ENCODE measurements at regions not wholly inside any gene's neighbourhood (a gene's known extent, or its start where the extent isn't known, plus 50 kb on each side); places are given as distances from the start of the nearest gene placed in this dataset.
"Not testable (repeated sequence)": the region's sequence is repeated elsewhere in the genome, so short reads cannot be mapped to it uniquely, and the experiment has no call there.

GRCh38 chr3:87797872-87798566, 260.8 kb downstream of the CGGBP1 start:
- Histone ChIP-seq H3K27ac (ENCODE audit: low read length) (no peak overlapping the region), H3K9ac (ENCODE audit: low read length in 2 of 2) (no peak overlapping the region), H3K4me1 (ENCODE audit: control insufficient read depth, insufficient read depth, low read length) (no peaks in the 10 kb centered on the region), H3K27me3 (ENCODE audit: control insufficient read depth in 1 of 2, insufficient read depth in 2 of 2, low read length in 2 of 2) (peaks cover 5 to 9% of the 10 kb centered on the region in 2 donors), H3K4me3 (ENCODE audit: low read length in 2 of 2) (no peak overlapping the region), H3K9me3 (ENCODE audit: control insufficient read depth in 2 of 2, low read length in 2 of 2) (no peaks in the 10 kb centered on the region), H3K36me3 (ENCODE audit: control insufficient read depth in 2 of 2, insufficient read depth in 2 of 2, low read length in 2 of 2) (no peaks in the 10 kb centered on the region)

GRCh38 chr3:87796843-87797185, 262.0 kb downstream of the CGGBP1 start:
- peaks cover 12 to 17% of the 10 kb centered on the region in 2 donors for H3K27me3 ChIP-seq (ENCODE audit: control insufficient read depth in 1 of 2, insufficient read depth in 2 of 2, low read length in 2 of 2)
- H3K27ac ChIP-seq (ENCODE audit: low read length), result no peak overlapping the region
- peaks cover 7% of the 10 kb centered on the region for H3K4me1 ChIP-seq (ENCODE audit: control insufficient read depth, insufficient read depth, low read length)
- no peak overlapping the region for H3K9ac ChIP-seq (ENCODE audit: low read length in 2 of 2)
- H3K9me3 ChIP-seq (ENCODE audit: control insufficient read depth in 2 of 2, low read length in 2 of 2), result no peaks in the 10 kb centered on the region
- H3K4me3 ChIP-seq (ENCODE audit: low read length in 2 of 2), result no peak overlapping the region
- no peaks in the 10 kb centered on the region for H3K36me3 ChIP-seq (ENCODE audit: control insufficient read depth in 2 of 2, insufficient read depth in 2 of 2, low read length in 2 of 2)

DNA sequence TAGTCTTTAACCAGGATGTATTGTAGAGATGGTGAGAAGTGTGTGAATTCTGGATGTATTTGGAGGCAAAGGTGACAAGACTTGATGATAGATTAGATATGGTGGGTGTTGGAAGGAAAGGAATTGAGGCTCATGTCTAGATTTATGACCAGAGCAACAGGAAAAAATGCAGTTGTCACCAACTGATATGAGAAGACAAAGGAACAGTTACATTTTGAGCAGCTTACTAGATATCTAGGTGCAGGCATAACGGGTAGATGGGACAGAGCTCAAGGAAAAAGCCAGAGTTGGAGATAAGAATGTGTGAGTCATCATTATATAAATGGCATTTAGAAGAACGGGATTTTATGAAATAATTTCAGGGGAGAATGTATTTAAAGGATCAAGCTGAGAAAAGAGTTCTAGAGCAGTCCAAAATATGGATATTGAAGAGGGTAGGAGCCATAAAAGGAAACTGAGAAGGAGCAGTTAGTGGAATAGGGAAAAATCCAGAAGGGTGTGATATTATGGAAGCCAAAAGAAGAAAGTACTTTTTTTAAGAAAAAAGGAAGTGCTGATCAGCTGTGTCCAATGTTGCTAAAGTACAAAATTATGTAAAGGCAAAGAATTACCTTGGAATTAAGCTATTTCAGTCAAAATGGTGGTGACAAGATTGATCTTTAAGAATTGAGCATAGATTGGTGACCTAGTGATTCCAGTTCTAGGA, 262.5 kb downstream of the CGGBP1 start:
- Histone ChIP-seq H3K27me3 (ENCODE audit: control insufficient read depth in 1 of 2, insufficient read depth in 2 of 2, low read length in 2 of 2) (peaks cover 13 to 19% of the 10 kb centered on the region in 2 donors), H3K4me1 (ENCODE audit: control insufficient read depth, insufficient read depth, low read length) (peaks cover 7% of the 10 kb centered on the region), H3K27ac (ENCODE audit: low read length) (no peak overlapping the region), H3K36me3 (ENCODE audit: control insufficient read depth in 2 of 2, insufficient read depth in 2 of 2, low read length in 2 of 2) (no peaks in the 10 kb centered on the region), H3K4me3 (ENCODE audit: low read length in 2 of 2) (no peak overlapping the region), H3K9me3 (ENCODE audit: control insufficient read depth in 2 of 2, low read length in 2 of 2) (no peaks in the 10 kb centered on the region), H3K9ac (ENCODE audit: low read length in 2 of 2) (no peak overlapping the region)

- Histone ChIP-seq H3K27ac (ENCODE audit: low read length) (no peak overlapping the region), H3K4me1 (ENCODE audit: control insufficient read depth, insufficient read depth, low read length) (peaks cover 7% of the 10 kb centered on the region), H3K27me3 (ENCODE audit: control insufficient read depth in 1 of 2, insufficient read depth in 2 of 2, low read length in 2 of 2) (peaks cover 13 to 19% of the 10 kb centered on the region in 2 donors), H3K4me3 (ENCODE audit: low read length in 2 of 2) (no peak overlapping the region), H3K36me3 (ENCODE audit: control insufficient read depth in 2 of 2, insufficient read depth in 2 of 2, low read length in 2 of 2) (no peaks in the 10 kb centered on the region), H3K9ac (ENCODE audit: low read length in 2 of 2) (no peak overlapping the region), H3K9me3 (ENCODE audit: control insufficient read depth in 2 of 2, low read length in 2 of 2) (no peaks in the 10 kb centered on the region)
Measured at GRCh38 chr3:87795701-87796100, 263.1 kb downstream of the CGGBP1 start.

DNA sequence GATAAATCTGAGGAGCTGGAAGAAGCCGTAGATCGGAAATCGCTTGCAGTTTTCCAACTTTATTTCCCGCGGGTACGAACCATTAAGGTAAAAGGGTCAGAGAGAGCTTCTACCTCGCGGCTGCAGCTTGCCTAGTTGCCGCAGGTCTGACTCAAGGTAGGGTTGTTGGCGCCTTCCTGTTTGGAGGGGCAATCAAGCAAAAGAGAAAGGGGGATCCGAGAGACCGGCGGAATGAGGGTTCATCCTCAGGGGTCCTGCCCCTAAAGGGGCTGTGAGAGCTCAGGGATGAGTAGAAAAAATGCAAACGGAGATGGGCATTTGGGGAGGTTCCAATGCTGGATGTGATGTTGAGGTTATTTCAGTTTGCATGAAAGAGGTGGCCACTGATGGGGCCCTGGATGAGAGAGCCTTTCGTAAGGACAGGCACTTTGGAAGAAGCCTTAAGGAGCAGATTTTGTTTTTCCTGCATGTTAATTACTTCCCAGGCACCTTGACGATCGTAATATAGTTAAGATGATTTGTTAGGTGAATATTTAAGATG, 265.4 kb downstream of the CGGBP1 start:
- Histone ChIP-seq H3K27me3 (ENCODE audit: control insufficient read depth in 1 of 2, insufficient read depth in 2 of 2, low read length in 2 of 2) (peaks cover 13 to 19% of the 10 kb centered on the region in 2 donors), H3K9ac (ENCODE audit: low read length in 2 of 2) (no peak overlapping the region), H3K4me1 (ENCODE audit: control insufficient read depth, insufficient read depth, low read length) (peaks cover 7% of the 10 kb centered on the region), H3K27ac (ENCODE audit: low read length) (no peak overlapping the region), H3K36me3 (ENCODE audit: control insufficient read depth in 2 of 2, insufficient read depth in 2 of 2, low read length in 2 of 2) (no peaks in the 10 kb centered on the region), H3K4me3 (ENCODE audit: low read length in 2 of 2) (peak overlapping the region; percentile 43 to 54), H3K9me3 (ENCODE audit: control insufficient read depth in 2 of 2, low read length in 2 of 2) (no peaks in the 10 kb centered on the region)

DNA sequence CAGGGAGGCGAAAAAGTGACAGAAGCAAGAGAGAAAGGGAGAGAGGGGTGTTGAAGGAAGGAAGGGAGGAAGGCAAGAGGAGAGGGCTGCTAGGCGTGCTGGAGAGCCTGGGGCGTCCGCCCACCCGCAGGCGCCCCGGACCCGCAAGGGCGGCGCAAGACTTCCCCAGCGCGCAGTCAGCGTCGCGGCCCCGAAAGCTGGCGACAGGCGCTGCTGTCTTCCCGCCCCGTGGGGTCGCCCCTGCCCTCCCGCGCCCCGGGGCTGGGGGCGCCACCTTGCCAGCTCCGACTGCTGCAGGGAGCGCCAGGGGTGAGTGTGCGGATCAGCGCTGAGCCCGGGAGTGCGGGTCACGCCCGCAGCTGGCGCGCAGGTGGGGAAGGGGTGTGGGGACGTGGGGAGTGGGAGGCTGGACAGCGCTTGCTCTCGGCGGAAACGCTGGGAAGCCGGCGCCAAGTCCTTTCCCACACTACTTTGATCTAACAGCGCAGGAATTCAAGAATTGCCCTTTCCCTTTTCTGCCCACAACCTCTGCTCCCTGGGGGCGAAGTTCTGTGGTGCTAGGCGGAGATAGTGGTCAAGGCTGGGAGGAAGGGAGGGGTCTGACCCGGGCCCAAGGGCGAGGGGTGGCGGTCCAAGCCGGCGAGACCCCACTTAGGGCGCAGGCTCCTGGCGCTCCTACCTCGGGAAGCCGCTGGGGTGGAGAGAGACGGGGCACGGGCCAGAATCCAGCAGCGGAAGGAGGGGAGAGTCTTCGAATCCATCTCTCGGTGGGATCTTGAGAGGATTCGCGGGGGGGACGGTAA, 266.1 kb downstream of the CGGBP1 start, which contains the start of gene HTR1F:
HTR1F (plus strand) TSS at position 173 of the 803 bp plus-strand sequence.
- Histone ChIP-seq H3K4me1 (ENCODE audit: control insufficient read depth, insufficient read depth, low read length) (peaks cover 7% of the 10 kb centered on the region), H3K36me3 (ENCODE audit: control insufficient read depth in 2 of 2, insufficient read depth in 2 of 2, low read length in 2 of 2) (no peaks in the 10 kb centered on the region), H3K27ac (ENCODE audit: low read length) (no peak within 1 kb of the TSS), H3K4me3 (ENCODE audit: low read length in 2 of 2) (peak within 1 kb of the TSS; percentile 43 to 54), H3K27me3 (ENCODE audit: control insufficient read depth in 1 of 2, insufficient read depth in 2 of 2, low read length in 2 of 2) (peaks cover 13 to 19% of the 10 kb centered on the region in 2 donors), H3K9ac (ENCODE audit: low read length in 2 of 2) (no peak within 1 kb of the TSS), H3K9me3 (ENCODE audit: control insufficient read depth in 2 of 2, low read length in 2 of 2) (no peaks in the 10 kb centered on the region)

- Histone ChIP-seq H3K27ac (ENCODE audit: low read length) (no peak overlapping the region), H3K4me3 (ENCODE audit: low read length in 2 of 2) (peak overlapping the region; percentile 43 to 54), H3K9ac (ENCODE audit: low read length in 2 of 2) (no peak overlapping the region)
Measured at GRCh38 chr3:87792198-87792533, 266.6 kb downstream of the CGGBP1 start.

DNA sequence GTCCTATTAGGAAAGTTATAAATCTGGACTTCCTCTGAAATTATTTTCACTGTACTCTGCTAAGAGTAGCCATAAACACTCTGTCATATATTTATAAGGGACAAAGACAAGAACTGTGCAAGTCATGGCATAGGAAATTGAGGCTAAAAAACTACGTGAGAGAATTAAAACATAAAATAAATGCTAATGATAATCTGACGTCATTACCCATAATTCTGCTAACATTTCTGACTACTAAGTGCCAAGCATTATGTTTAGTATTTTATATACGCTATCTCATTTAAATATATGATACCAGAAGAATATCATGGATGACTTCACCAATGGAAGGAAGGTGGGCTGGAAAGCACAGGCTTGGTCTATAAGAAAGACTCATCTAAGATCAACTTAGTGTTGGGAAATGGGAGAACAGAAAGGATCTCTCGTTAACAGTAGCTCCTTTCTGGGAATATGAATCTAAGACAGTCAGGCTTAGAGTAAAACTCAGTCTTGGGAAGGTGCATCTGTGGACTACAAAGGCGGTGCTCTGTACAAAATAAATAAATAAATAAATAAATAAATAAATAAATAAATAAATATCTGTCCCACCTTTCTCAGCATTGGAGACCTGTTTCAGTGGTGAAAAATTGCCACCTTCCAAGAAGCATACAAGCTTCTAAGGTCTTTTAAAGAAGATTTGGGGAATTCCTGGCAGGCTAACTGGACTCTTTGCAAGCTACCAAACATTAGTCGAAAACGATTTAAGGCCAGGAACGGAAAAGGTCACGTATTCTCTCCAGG, 267.4 kb downstream of the CGGBP1 start:
- Histone ChIP-seq H3K27me3 (ENCODE audit: control insufficient read depth in 1 of 2, insufficient read depth in 2 of 2, low read length in 2 of 2) (peaks cover 13 to 19% of the 10 kb centered on the region in 2 donors), H3K4me3 (ENCODE audit: low read length in 2 of 2) (no peak overlapping the region), H3K36me3 (ENCODE audit: control insufficient read depth in 2 of 2, insufficient read depth in 2 of 2, low read length in 2 of 2) (no peaks in the 10 kb centered on the region), H3K4me1 (ENCODE audit: control insufficient read depth, insufficient read depth, low read length) (peaks cover 7% of the 10 kb centered on the region), H3K27ac (ENCODE audit: low read length) (no peak overlapping the region), H3K9ac (ENCODE audit: low read length in 2 of 2) (no peak overlapping the region), H3K9me3 (ENCODE audit: control insufficient read depth in 2 of 2, low read length in 2 of 2) (no peaks in the 10 kb centered on the region)

More at GRCh38 chr3:87792198-87792533, 266.6 kb downstream of the CGGBP1 start:
- Histone ChIP-seq H3K27me3 (ENCODE audit: control insufficient read depth in 1 of 2, insufficient read depth in 2 of 2, low read length in 2 of 2) (peaks cover 13 to 19% of the 10 kb centered on the region in 2 donors), H3K36me3 (ENCODE audit: control insufficient read depth in 2 of 2, insufficient read depth in 2 of 2, low read length in 2 of 2) (no peaks in the 10 kb centered on the region), H3K4me1 (ENCODE audit: control insufficient read depth, insufficient read depth, low read length) (peaks cover 7% of the 10 kb centered on the region), H3K9me3 (ENCODE audit: control insufficient read depth in 2 of 2, low read length in 2 of 2) (no peaks in the 10 kb centered on the region)

DNA sequence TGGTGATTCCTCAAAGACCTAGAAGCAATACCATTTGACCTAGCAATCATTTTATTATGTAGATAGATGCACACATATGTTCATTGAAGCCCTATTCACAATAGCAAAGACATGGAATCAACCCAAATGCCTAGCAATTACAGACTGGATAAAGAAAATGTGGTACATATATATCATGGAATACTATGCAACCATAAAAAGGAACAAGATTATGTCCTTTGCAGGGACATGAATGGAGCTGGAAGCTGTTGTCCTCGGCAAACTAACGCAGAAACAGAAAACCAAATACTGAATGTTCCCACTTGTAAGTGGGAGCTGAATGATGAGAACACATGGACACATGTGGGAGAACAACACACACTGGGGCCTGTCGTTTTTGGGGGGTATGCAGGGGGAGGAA, 269.8 kb downstream of the CGGBP1 start:
- not testable (repeated sequence) for H3K27ac ChIP-seq (ENCODE audit: low read length); H3K9me3 ChIP-seq (ENCODE audit: control insufficient read depth in 2 of 2, low read length in 2 of 2); H3K36me3 ChIP-seq (ENCODE audit: control insufficient read depth in 2 of 2, insufficient read depth in 2 of 2, low read length in 2 of 2); H3K4me3 ChIP-seq (ENCODE audit: low read length in 2 of 2); H3K4me1 ChIP-seq (ENCODE audit: control insufficient read depth, insufficient read depth, low read length); H3K9ac ChIP-seq (ENCODE audit: low read length in 2 of 2)
- H3K27me3 ChIP-seq (ENCODE audit: control insufficient read depth in 1 of 2, insufficient read depth in 2 of 2, low read length in 2 of 2), result peaks cover 7 to 19% of the 10 kb centered on the region in 2 donors

DNA sequence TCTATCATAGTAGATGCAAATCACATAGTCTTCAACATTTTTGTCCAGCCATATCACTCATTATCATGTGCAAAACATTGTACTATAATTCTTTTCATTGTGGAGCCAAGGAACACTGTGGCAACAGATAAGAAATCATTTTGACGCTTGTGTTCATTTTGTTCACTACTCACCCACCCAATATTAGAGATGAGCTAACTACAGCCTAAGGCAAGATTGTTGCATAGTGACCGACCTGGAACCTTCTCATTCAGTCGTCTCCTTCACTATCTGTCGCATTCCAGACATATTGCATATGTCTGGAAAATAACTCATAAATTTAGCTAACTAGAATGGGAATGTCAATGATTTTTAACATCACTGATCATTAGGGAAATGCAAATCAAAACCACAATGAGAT, 270.3 kb downstream of the CGGBP1 start:
- no peak overlapping the region for H3K9ac ChIP-seq (ENCODE audit: low read length in 2 of 2)
- no peak overlapping the region for H3K4me3 ChIP-seq (ENCODE audit: low read length in 2 of 2)
- H3K27ac ChIP-seq (ENCODE audit: low read length), result no peak overlapping the region
- peaks cover 7% of the 10 kb centered on the region for H3K4me1 ChIP-seq (ENCODE audit: control insufficient read depth, insufficient read depth, low read length)
- H3K27me3 ChIP-seq (ENCODE audit: control insufficient read depth in 1 of 2, insufficient read depth in 2 of 2, low read length in 2 of 2), result peaks cover 7 to 19% of the 10 kb centered on the region in 2 donors
- no peaks in the 10 kb centered on the region for H3K36me3 ChIP-seq (ENCODE audit: control insufficient read depth in 2 of 2, insufficient read depth in 2 of 2, low read length in 2 of 2)
- H3K9me3 ChIP-seq (ENCODE audit: control insufficient read depth in 2 of 2, low read length in 2 of 2), result no peaks in the 10 kb centered on the region

All from stomach smooth muscle (tissue), 2 donors.